GM18868 (cell line): ENCODE measurements at regions not wholly inside any gene's neighbourhood (a gene's known extent, or its start where the extent isn't known, plus 50 kb on each side); places are given as distances from the start of the nearest gene placed in this dataset.
A peak's percentile ranks its signal among the peaks of the same experiment; 100 is the strongest.

Experiments used
- ATAC-seq: cut with Tn5 transposase; IDR thresholded peaks from one replicate; pipeline ENCODE4 v1.9.1; 2021; ENCODE audit warnings: mild to moderate bottlenecking, moderate library complexity; ENCODE audit not compliant: unreplicated experiment

- ATAC-seq = no peak
Observed at GRCh38 chr20:22260506-22260905, 323.9 kb downstream of the FOXA2 start.

- ATAC-seq = no peak
Observed at GRCh38 chr20:22257912-22258311, 326.5 kb downstream of the FOXA2 start.

- ATAC-seq = no peak
Observed at GRCh38 chr20:22248051-22248667, 336.2 kb downstream of the FOXA2 start.

- ATAC-seq = no peak
Observed at GRCh38 chr20:22245139-22245538, 339.2 kb downstream of the FOXA2 start.

GRCh38 chr20:22243067-22243466 lies 341.3 kb downstream of the FOXA2 start:
- ATAC-seq = no peak

- ATAC-seq = peak; percentile 89
Observed at GRCh38 chr20:22241609-22242008, 342.8 kb downstream of the FOXA2 start.

- no peak for ATAC-seq
Observed at GRCh38 chr20:22232923-22233322, 351.4 kb downstream of the FOXA2 start.

GRCh38 chr20:22232473-22232872 lies 351.9 kb downstream of the FOXA2 start:
- no peak for ATAC-seq

- peak; percentile 49 for ATAC-seq
Observed at GRCh38 chr20:22226849-22227700, 357.3 kb downstream of the FOXA2 start.

- ATAC-seq = no peak
Observed at GRCh38 chr20:22223236-22223635, 361.1 kb downstream of the FOXA2 start.

GRCh38 chr20:22217712-22218352 lies 366.5 kb downstream of the FOXA2 start:
- no peak for ATAC-seq

- ATAC-seq = no peak
Observed at GRCh38 chr20:22216984-22217383, 367.4 kb downstream of the FOXA2 start.

GRCh38 chr20:22214296-22214695 lies 370.1 kb downstream of the FOXA2 start:
- peak; percentile 30 for ATAC-seq

GRCh38 chr20:22213271-22213670 lies 371.1 kb downstream of the FOXA2 start:
- ATAC-seq = no peak

GRCh38 chr20:22207280-22207679 lies 377.1 kb downstream of the FOXA2 start:
- ATAC-seq = no peak

GRCh38 chr20:22204801-22205200 lies 379.6 kb downstream of the FOXA2 start:
- no peak for ATAC-seq

GRCh38 chr20:22182148-22182547 lies 402.2 kb downstream of the FOXA2 start:
- ATAC-seq = no peak

GRCh38 chr20:22180244-22180643 lies 404.1 kb downstream of the FOXA2 start:
- no peak for ATAC-seq

- no peak for ATAC-seq
Observed at GRCh38 chr20:22160101-22160652, 424.2 kb downstream of the FOXA2 start.

GRCh38 chr20:22159276-22159675 lies 425.1 kb downstream of the FOXA2 start:
- no peak for ATAC-seq

- no peak for ATAC-seq
Observed at GRCh38 chr20:22127587-22127986, 422.1 kb downstream of the PAX1 start.
